Erythroblast (primary cell): ENCODE measurements at regions not wholly inside any gene's neighbourhood (a gene's known extent, or its start where the extent isn't known, plus 50 kb on each side); places are given as distances from the start of the nearest gene placed in this dataset.

ENCODE experiments used
- GATA1 ChIP-seq: IDR thresholded peaks from 2 replicates; pipeline ENCODE4 v1.6.1; 2011; ENCODE audit warnings: low read depth, mild to moderate bottlenecking, control low read depth, low read length, moderate library complexity
- POLR2A ChIP-seq: IDR thresholded peaks from 2 replicates; pipeline ENCODE4 v1.6.1; 2011; ENCODE audit warnings: mild to moderate bottlenecking, low read length

- no peak for TF ChIP-seq POLR2A
- no peak for TF ChIP-seq GATA1
Measured at GRCh38 chr2:125615438-125615837, 1040.5 kb upstream of the GYPC start.
